HL-60 (cell line): ENCODE measurements at regions not wholly inside any gene's neighbourhood (a gene's known extent, or its start where the extent isn't known, plus 50 kb on each side); places are given as distances from the start of the nearest gene placed in this dataset.

ENCODE experiments used
- POLR2AphosphoS5 ChIP-seq: IDR thresholded peaks from 2 replicates; pipeline ENCODE4 v1.6.1; 2012; ENCODE audit warnings: low read depth
- TF ChIP-seq, protein P1 (sequence below): IDR thresholded peaks from one replicate; pipeline ENCODE4 v1.5.1; 2011; ENCODE audit warnings: low read length, control low read depth, inconsistent platforms; ENCODE audit not compliant: insufficient read depth

GRCh38 chr9:30758726-30759446 lies 1625.6 kb upstream of the ACO1 start:
- TF ChIP-seq, protein P1, sequence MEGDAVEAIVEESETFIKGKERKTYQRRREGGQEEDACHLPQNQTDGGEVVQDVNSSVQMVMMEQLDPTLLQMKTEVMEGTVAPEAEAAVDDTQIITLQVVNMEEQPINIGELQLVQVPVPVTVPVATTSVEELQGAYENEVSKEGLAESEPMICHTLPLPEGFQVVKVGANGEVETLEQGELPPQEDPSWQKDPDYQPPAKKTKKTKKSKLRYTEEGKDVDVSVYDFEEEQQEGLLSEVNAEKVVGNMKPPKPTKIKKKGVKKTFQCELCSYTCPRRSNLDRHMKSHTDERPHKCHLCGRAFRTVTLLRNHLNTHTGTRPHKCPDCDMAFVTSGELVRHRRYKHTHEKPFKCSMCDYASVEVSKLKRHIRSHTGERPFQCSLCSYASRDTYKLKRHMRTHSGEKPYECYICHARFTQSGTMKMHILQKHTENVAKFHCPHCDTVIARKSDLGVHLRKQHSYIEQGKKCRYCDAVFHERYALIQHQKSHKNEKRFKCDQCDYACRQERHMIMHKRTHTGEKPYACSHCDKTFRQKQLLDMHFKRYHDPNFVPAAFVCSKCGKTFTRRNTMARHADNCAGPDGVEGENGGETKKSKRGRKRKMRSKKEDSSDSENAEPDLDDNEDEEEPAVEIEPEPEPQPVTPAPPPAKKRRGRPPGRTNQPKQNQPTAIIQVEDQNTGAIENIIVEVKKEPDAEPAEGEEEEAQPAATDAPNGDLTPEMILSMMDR: no peak
- no peak for TF ChIP-seq POLR2AphosphoS5
